ENCODE measurements at regions not wholly inside any gene's neighbourhood (a gene's known extent, or its start where the extent isn't known, plus 50 kb on each side); places are given as distances from the start of the nearest gene placed in this dataset.

- no peaks in the 10 kb centered on the region for H3K36me3 ChIP-seq (ENCODE audit: low read depth)
- H3K4me3 ChIP-seq, result no peak overlapping the region
- no peak for TF ChIP-seq CTCF (IDR thresholded peaks at IDR 0.05)
- intact Hi-C loops (cut with DNase I, micrococcal nuclease), result no loop called here
- no peak for ATAC-seq
- H3K4me1 ChIP-seq (ENCODE audit: low read depth), result no peaks in the 10 kb centered on the region
- no peaks in the 10 kb centered on the region for H3K9me3 ChIP-seq
- no peak for DNase-seq
Observed at GRCh38 chr4:112759313-112759712, 122.4 kb downstream of the LARP7 start.

GRCh38 chr4:112765317-112765974 is 128.5 kb downstream of the LARP7 start:
- no peak for TF ChIP-seq CTCF (IDR thresholded peaks at IDR 0.05)
- DNase-seq (no peak), ATAC-seq (no peak)
- H3K4me1 ChIP-seq (ENCODE audit: low read depth), result no peaks in the 10 kb centered on the region
- H3K9me3 ChIP-seq, result no peaks in the 10 kb centered on the region
- intact Hi-C loops (cut with DNase I, micrococcal nuclease), result loop anchor here in 1 of 2 donors (10.0 kb wide), 1 partner anchor 131 kb away; the partner anchor contains the start of genes LARP7 and ZGRF1
- H3K36me3 ChIP-seq (ENCODE audit: low read depth), result no peaks in the 10 kb centered on the region
- no peak overlapping the region for H3K4me3 ChIP-seq

GRCh38 chr4:112766422-112766821 is 129.5 kb downstream of the LARP7 start:
- no peak for TF ChIP-seq CTCF (IDR thresholded peaks at IDR 0.05)
- no peaks in the 10 kb centered on the region for H3K4me1 ChIP-seq (ENCODE audit: low read depth)
- DNase-seq (peak in 1 of 3 donors; percentile 9), ATAC-seq (no peak)
- no peak overlapping the region for H3K4me3 ChIP-seq
- no peaks in the 10 kb centered on the region for H3K36me3 ChIP-seq (ENCODE audit: low read depth)
- no peaks in the 10 kb centered on the region for H3K9me3 ChIP-seq
- intact Hi-C loops (cut with DNase I, micrococcal nuclease), result loop anchor here in 1 of 2 donors (10.0 kb wide), 1 partner anchor 132 kb away; the partner anchor contains the start of genes LARP7 and ZGRF1

- Histone ChIP-seq H3K9me3 (no peaks in the 10 kb centered on the region), H3K4me1 (ENCODE audit: low read depth) (no peaks in the 10 kb centered on the region), H3K36me3 (ENCODE audit: low read depth) (no peaks in the 10 kb centered on the region), H3K4me3 (no peak overlapping the region)
- no peak for TF ChIP-seq CTCF (IDR thresholded peaks at IDR 0.05)
- no peak for DNase-seq
- intact Hi-C loops (cut with DNase I, micrococcal nuclease), result loop anchor here in 1 of 2 donors (10.0 kb wide), 1 partner anchor 133 kb away; the partner anchor contains the start of genes LARP7 and ZGRF1
- no peak for ATAC-seq
Observed at GRCh38 chr4:112767386-112767785, 130.4 kb downstream of the LARP7 start.

- intact Hi-C loops (cut with DNase I, micrococcal nuclease), result no loop called here
- no peaks in the 10 kb centered on the region for H3K4me1 ChIP-seq (ENCODE audit: low read depth)
- no peaks in the 10 kb centered on the region for H3K36me3 ChIP-seq (ENCODE audit: low read depth)
- DNase-seq (no peak), ATAC-seq (no peak)
- TF ChIP-seq CTCF (IDR thresholded peaks at IDR 0.05), result no peak
- H3K9me3 ChIP-seq, result no peaks in the 10 kb centered on the region
- no peak overlapping the region for H3K4me3 ChIP-seq
Observed at GRCh38 chr4:112770114-112770513, 133.2 kb downstream of the LARP7 start.
